ENCODE measurements at regions not wholly inside any gene's neighbourhood (a gene's known extent, or its start where the extent isn't known, plus 50 kb on each side); places are given as distances from the start of the nearest gene placed in this dataset.

GRCh38 chr2:16408331-16409005, 257.2 kb downstream of the CYRIA start:
- no peak for DNase-seq

DNA sequence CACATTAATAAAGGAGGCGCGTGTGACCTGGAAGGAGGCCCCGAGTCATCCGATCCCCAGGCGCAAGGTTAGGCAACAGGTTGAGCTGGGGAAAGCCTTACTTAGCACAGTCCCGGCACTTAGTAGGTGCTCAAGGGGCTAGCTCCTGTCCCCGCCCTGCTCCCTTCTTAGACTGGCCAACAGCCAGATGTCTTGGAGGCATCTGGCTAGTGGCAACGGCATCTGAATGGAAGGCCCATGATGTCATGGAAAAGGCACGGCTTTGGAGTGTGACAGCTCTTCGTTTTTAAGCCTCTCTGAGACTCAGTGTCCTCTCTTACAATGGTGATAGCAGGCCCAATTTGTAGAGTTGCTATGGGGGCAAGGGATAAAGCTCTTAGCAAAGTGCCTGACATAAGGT, 258.3 kb downstream of the CYRIA start:
- DNase-seq: no peak

GRCh38 chr2:16406496-16407289, 258.9 kb downstream of the CYRIA start:
- DNase-seq: no peak

DNA sequence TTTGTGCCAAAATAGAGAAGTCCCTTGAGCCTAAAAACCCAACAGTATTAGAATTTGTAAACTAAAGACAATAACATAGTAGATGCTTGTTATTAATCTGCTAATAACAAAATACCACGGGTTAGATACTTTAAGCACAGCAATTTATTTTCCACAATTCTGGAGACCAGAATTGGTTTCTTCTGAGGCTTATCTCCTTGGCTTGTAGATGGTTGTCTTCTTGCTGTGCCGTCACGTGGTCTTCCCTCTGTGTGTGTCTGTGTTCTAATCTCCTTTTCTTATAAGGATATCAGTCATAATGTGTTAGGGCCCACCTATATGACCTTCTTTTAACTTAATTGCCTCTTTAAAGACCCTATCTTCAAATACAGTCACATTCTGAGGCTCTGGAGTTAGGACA, 260.1 kb downstream of the CYRIA start:
- no peak for DNase-seq

- no peak for DNase-seq
Observed at GRCh38 chr2:16404551-16405300, 260.9 kb downstream of the CYRIA start.

DNA sequence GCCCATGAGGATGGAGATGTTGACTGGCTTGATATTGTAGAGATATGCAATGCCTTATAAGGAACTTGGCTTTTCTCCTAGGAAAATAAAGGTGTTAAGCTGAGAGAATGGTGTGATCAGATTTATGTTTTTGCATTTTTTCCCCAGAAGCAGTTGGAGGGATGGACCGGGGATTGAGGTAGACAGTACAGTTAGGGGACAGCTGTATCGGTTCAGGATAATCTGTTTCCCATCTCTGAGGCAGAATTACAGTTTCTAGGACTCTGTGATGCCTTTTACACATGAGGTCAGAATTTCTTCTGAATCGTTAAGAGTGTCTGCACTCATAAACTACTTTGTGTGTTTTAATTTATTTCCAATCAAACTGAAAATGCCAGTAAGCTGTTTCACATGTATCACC, 261.5 kb downstream of the CYRIA start:
- DNase-seq: no peak

DNA sequence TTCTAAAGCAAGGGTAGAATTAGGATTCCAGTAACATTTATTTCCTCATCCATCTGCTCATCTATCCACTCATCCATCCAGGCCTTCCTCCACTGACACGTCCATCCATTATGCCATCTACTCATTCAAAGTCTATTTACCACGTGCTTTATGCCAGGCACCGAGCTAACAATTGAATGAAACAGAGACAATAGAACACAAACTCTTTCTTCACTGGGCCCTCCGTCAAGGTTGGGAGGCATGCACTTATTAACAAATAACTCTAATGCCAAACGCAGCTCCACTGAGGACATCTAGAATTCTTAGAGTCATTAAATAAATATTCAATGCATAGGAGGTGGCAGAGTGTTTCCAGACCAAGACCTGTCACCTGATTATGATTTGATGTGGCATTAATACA, 262.7 kb downstream of the CYRIA start:
- DNase-seq: no peak

GRCh38 chr2:16401761-16402300, 263.8 kb downstream of the CYRIA start:
- no peak for DNase-seq

- DNase-seq: no peak
Observed at GRCh38 chr2:16400127-16400623, 265.5 kb downstream of the CYRIA start.

DNA sequence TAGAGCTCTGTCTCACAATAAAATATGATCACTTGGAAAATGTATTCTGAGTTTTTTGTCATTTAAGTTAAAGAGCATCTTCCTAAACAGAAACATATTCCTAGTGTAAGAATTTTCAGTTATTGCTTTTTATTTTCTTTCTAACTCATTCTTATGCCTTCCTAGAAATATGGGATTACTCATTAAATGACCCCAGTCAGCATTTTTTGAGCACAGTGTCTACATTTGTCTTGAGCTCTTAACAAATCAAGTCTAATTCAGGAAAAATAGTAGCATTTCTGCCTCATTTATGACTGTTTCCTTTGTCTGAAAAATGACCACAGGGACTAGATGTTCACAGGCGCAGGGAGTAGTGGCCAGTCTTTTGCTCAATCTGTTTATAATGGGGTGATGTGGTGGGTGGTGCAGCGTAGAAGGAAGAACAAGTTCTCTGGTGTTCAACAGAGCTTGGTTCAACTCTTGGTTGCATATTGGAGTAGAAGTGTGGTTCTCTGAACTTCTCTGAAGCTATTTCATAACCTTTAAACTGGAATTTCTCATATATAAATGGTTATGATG, 267.1 kb downstream of the CYRIA start:
- DNase-seq: no peak

DNA sequence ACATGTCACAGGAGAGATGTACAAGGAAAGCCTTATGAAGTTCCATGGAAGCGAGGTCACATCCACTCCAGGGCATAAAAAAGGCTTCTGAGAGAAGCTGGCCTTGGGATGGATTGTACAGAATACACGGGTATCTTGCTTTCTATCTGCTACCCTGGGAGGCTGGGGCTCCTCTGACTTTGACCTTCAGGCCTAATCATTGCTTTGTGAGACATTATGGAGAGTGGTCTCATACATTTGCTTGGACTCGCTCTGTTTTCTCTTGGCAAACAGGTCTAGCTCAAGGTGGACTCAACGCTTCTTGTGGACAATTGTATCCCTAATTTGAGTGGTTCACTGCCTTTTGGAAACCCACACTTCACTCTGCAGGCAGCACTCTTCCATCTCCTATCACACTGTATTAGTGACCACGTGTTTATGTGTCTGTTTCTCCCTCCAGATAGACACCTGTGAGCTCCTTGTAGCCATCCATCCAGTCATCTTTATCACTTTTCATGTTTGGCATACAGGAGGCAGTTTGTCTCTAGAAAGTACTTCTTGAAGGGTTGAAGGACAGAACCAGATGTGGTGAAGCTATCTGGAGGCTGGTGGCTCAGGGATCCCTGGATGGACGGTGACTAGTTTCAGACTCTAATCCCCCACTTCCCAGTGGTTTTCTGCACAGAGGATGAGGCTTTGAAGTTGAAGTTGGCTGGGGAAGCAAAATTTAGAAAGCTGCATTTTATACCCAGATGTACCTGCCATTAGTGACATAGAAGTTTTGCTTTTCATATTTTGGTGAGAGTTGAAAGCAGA, 267.8 kb downstream of the CYRIA start:
- no peak for DNase-seq

DNA sequence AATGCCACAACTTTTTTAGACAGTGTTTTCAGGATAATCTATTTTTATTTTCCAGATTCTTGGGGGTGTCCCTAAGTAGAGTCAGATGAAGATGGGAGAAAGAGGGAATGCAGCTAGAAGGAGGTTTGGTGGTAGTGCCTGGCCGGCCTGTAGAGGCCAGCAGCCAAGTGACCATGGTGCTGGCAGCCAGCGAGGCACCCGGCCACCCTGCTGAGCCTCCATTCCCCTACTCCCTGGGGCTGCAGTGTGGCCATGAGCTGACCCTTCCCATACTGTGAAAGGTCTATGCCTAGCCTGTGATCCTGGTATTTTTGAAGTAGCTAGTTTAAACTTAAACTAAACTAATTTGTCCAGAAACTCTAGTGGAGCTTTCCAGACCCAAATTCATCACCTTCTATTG, 268.6 kb downstream of the CYRIA start:
- no peak for DNase-seq

DNA sequence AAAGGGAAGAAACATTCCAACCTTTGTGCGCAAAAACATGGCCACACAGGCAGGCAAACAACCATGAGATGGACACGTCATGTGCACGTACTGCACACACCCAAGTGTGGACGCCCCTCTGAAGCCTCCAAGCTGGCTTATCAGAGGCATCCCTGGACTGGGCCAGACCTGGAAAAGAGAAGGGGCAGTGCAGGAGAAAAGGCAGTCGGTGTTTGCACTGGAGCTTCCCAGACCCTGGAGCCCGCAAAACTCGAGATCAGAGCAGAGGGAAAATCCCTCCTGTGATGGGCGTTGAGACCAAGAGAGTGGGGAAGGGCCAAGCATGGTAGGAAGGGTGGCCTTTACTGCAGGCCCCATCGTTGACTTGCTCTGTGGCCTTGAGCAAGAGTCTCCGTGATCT, 269.5 kb downstream of the CYRIA start:
- DNase-seq: no peak

DNA sequence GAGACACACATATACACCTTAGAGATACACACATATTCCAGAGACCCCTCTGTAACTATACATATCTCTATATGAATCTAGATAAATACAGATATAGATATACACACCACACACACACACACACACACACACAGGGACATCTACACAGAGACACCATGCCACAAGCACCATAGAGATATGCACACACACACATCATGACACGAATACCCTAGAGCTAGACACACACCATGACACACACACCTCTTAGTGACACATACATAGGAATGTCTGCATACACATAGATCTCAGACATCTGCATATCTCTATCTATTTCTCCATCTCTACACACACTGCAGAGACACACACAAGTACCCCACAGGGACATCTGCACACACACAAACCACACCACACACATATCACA, 270.0 kb downstream of the CYRIA start:
- no peak for DNase-seq

GRCh38 chr2:16394986-16395550, 270.6 kb downstream of the CYRIA start:
- DNase-seq: no peak

GRCh38 chr2:16394072-16394985, 271.3 kb downstream of the CYRIA start:
- no peak for DNase-seq

- DNase-seq: no peak
Observed at GRCh38 chr2:16393500-16394071, 272.0 kb downstream of the CYRIA start.

DNA sequence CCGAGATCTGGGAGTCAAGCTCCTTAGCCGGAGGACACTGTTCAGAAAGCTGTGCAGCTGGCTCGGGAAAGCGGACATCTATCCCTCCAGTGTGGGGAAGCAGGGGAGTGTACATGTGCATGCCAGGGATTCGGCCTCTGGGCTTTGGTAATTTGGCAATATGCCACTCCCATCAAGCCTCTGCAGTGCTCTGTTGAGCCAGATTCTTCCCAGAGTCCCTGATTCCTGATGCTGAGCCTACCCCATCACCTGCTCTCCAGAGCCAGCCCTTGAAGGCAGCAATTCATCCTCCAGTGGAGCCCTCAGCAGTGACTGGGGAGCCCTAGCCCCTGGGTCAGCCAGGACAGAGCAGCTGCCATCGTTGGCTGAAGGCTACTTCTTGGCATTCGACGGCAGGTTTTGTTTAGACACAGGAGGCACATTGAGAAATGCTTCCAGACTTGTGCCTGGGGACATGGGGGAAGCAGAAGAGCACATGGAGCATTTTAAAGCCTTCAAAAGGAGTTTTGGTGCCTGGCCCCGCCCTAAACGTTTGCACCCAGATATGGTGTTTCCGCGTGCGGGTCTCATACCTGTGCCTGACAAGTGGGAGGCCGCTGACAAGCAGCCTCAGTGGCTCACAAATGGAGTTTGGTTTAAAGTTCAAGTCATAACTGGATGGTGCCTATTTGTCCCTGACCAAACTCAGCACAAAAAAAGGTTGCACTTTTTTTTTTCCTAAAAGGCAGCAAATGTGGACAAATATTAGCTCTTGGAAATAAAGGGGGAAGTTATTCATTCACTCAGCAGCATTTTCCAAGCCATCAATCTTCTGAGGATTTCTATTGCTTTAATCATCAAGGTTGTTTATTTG, 272.8 kb downstream of the CYRIA start:
- no peak for DNase-seq

DNA sequence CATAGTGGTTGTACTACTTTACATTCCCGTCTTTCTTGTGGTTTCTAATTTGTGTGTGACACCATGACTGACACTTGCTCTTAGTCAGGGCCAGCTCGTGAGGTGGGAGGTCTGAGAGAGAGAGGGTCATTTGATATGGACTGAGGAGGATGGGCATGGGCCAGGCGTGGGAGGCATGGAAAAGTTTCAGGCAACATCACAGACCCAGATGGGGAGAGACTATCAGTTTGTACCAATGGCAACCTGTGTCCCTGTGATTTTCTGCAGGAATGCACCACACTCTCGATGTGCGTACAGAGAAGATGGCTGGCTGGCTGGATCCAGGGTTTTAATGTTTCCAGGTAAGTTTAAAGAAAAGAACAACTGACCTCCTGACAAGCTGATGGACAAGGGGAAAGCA, 273.6 kb downstream of the CYRIA start:
- DNase-seq: no peak

Measured in CD4-positive, alpha-beta T cell treated with Interferon alpha-2 for 1 hour (primary cell).